Fibroblast of skin of scalp (primary cell): ENCODE measurements at regions not wholly inside any gene's neighbourhood (a gene's known extent, or its start where the extent isn't known, plus 50 kb on each side); places are given as distances from the start of the nearest gene placed in this dataset.

Source experiments
- DNase-seq: peaks from one replicate; pipeline ENCODE4 v3.0.0-alpha.2; 2013

- DNase-seq = no peak
Measured at GRCh38 chr5:145499483-145499882, 335.7 kb downstream of the PRELID2 start.

- DNase-seq = peak; percentile 18
Measured at GRCh38 chr5:145497052-145497451, 338.1 kb downstream of the PRELID2 start.

- DNase-seq = peak; percentile 78
Measured at GRCh38 chr5:145495741-145496140, 339.4 kb downstream of the PRELID2 start.

- DNase-seq = no peak
Measured at GRCh38 chr5:145495196-145495595, 339.9 kb downstream of the PRELID2 start.

- no peak for DNase-seq
Measured at GRCh38 chr5:145493435-145493834, 341.7 kb downstream of the PRELID2 start.

GRCh38 chr5:145489516-145489915, 345.6 kb downstream of the PRELID2 start:
- DNase-seq = no peak

GRCh38 chr5:145484158-145484557, 351.0 kb downstream of the PRELID2 start:
- DNase-seq = peak; percentile 43

- peak; percentile 29 for DNase-seq
Measured at GRCh38 chr5:145483212-145483611, 351.9 kb downstream of the PRELID2 start.

GRCh38 chr5:145479857-145480256, 355.3 kb downstream of the PRELID2 start:
- DNase-seq = peak; percentile 6

GRCh38 chr5:145479271-145479670, 355.9 kb downstream of the PRELID2 start:
- DNase-seq = peak; percentile 17

- DNase-seq = no peak
Measured at GRCh38 chr5:145478651-145479050, 356.5 kb downstream of the PRELID2 start.

- no peak for DNase-seq
Measured at GRCh38 chr5:145473042-145473642, 362.0 kb downstream of the PRELID2 start.

- DNase-seq = no peak
Measured at GRCh38 chr5:145471831-145472612, 363.1 kb downstream of the PRELID2 start.

- no peak for DNase-seq
Measured at GRCh38 chr5:145471026-145471425, 364.1 kb downstream of the PRELID2 start.

GRCh38 chr5:145470396-145470979, 364.7 kb downstream of the PRELID2 start:
- no peak for DNase-seq

- DNase-seq = no peak
Measured at GRCh38 chr5:145467446-145467845, 367.7 kb downstream of the PRELID2 start.

- DNase-seq = no peak
Measured at GRCh38 chr5:145466533-145466932, 368.6 kb downstream of the PRELID2 start.

GRCh38 chr5:145465474-145466263, 369.5 kb downstream of the PRELID2 start:
- no peak for DNase-seq

GRCh38 chr5:145464171-145464570, 371.0 kb downstream of the PRELID2 start:
- DNase-seq = no peak

- no peak for DNase-seq
Measured at GRCh38 chr5:145463634-145464033, 371.5 kb downstream of the PRELID2 start.

GRCh38 chr5:145462525-145462924, 372.6 kb downstream of the PRELID2 start:
- no peak for DNase-seq

GRCh38 chr5:145450286-145450885, 384.8 kb downstream of the PRELID2 start:
- DNase-seq = no peak

- DNase-seq = no peak
Measured at GRCh38 chr5:145449794-145450193, 385.3 kb downstream of the PRELID2 start.
